SK-N-DZ (cell line): ENCODE measurements at regions not wholly inside any gene's neighbourhood (a gene's known extent, or its start where the extent isn't known, plus 50 kb on each side); places are given as distances from the start of the nearest gene placed in this dataset.
A peak's percentile ranks its signal among the peaks of the same experiment; 100 is the strongest.
"Not testable (repeated sequence)": the region's sequence is repeated elsewhere in the genome, so short reads cannot be mapped to it uniquely, and the experiment has no call there.

Experiments
- DNase-seq: peaks from one replicate; pipeline ENCODE4 v3.0.0-alpha.2; 2015; ENCODE audit warnings: low spot score

GRCh38 chr21:13923175-13923574 lies 287.6 kb downstream of the LIPI start:
- peak; percentile 62 for DNase-seq

GRCh38 chr21:13921455-13921854 lies 289.3 kb downstream of the LIPI start:
- not testable (repeated sequence) for DNase-seq

GRCh38 chr21:13907385-13907784 lies 297.8 kb downstream of the POTED start:
- DNase-seq, result not testable (repeated sequence)

- DNase-seq, result not testable (repeated sequence)
Measured at GRCh38 chr21:13896596-13897247, 287.1 kb downstream of the POTED start.

GRCh38 chr21:13893617-13894016 lies 284.0 kb downstream of the POTED start:
- not testable (repeated sequence) for DNase-seq

- DNase-seq, result not testable (repeated sequence)
Measured at GRCh38 chr21:13893025-13893424, 283.4 kb downstream of the POTED start.

GRCh38 chr21:13892146-13892751 lies 282.7 kb downstream of the POTED start:
- not testable (repeated sequence) for DNase-seq

- DNase-seq, result not testable (repeated sequence)
Measured at GRCh38 chr21:13889176-13889575, 279.6 kb downstream of the POTED start.

- not testable (repeated sequence) for DNase-seq
Measured at GRCh38 chr21:13883641-13884395, 274.2 kb downstream of the POTED start.

GRCh38 chr21:13877503-13877902 lies 267.9 kb downstream of the POTED start:
- DNase-seq, result not testable (repeated sequence)

GRCh38 chr21:13876999-13877398 lies 267.4 kb downstream of the POTED start:
- DNase-seq, result not testable (repeated sequence)

GRCh38 chr21:13874001-13874400 lies 264.4 kb downstream of the POTED start:
- not testable (repeated sequence) for DNase-seq

GRCh38 chr21:13854638-13855037 lies 245.1 kb downstream of the POTED start:
- no peak for DNase-seq

- peak; percentile 5 for DNase-seq
Measured at GRCh38 chr21:13850808-13851207, 241.2 kb downstream of the POTED start.

GRCh38 chr21:13849489-13849888 lies 239.9 kb downstream of the POTED start:
- DNase-seq, result not testable (repeated sequence)

GRCh38 chr21:13846718-13847117 lies 237.1 kb downstream of the POTED start:
- DNase-seq, result not testable (repeated sequence)

- DNase-seq, result not testable (repeated sequence)
Measured at GRCh38 chr21:13844574-13844973, 235.0 kb downstream of the POTED start.

GRCh38 chr21:13843081-13843480 lies 233.5 kb downstream of the POTED start:
- not testable (repeated sequence) for DNase-seq

- not testable (repeated sequence) for DNase-seq
Measured at GRCh38 chr21:13827666-13828065, 218.1 kb downstream of the POTED start.

- no peak for DNase-seq
Measured at GRCh38 chr21:13827201-13827600, 217.6 kb downstream of the POTED start.

GRCh38 chr21:13826511-13826910 lies 216.9 kb downstream of the POTED start:
- not testable (repeated sequence) for DNase-seq

GRCh38 chr21:13825218-13825778 lies 215.7 kb downstream of the POTED start:
- not testable (repeated sequence) for DNase-seq
